ENCODE measurements at regions not wholly inside any gene's neighbourhood (a gene's known extent, or its start where the extent isn't known, plus 50 kb on each side); places are given as distances from the start of the nearest gene placed in this dataset.

DNA sequence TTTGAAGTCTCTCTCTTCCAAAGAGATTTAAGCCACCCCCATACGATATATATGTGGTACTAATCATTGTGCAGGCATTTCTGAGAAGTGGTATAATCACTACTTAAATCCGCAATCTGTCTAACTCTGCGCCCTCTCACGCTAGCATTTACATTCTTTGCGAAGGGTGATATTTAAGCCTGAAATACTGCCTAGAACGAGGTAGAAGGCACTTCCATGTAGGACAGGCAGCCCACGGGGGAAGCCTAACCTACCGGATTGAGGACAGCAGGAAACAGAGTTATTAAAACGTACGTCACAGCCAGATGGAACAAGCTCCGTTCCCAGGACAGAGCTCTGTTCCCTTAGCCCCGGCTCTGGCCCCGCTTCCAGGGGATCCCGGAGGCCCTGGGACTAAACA is 59.3 kb upstream of the ECHDC3 start:
- TF ChIP-seq, protein P1, sequence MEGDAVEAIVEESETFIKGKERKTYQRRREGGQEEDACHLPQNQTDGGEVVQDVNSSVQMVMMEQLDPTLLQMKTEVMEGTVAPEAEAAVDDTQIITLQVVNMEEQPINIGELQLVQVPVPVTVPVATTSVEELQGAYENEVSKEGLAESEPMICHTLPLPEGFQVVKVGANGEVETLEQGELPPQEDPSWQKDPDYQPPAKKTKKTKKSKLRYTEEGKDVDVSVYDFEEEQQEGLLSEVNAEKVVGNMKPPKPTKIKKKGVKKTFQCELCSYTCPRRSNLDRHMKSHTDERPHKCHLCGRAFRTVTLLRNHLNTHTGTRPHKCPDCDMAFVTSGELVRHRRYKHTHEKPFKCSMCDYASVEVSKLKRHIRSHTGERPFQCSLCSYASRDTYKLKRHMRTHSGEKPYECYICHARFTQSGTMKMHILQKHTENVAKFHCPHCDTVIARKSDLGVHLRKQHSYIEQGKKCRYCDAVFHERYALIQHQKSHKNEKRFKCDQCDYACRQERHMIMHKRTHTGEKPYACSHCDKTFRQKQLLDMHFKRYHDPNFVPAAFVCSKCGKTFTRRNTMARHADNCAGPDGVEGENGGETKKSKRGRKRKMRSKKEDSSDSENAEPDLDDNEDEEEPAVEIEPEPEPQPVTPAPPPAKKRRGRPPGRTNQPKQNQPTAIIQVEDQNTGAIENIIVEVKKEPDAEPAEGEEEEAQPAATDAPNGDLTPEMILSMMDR (IDR thresholded peaks at IDR 0.05): no peak
- no peak for TF ChIP-seq EZH2 (IDR thresholded peaks at IDR 0.05)

Data from neural progenitor cell (in vitro differentiated cells).